Liver (tissue), 3 donors: ENCODE measurements at regions not wholly inside any gene's neighbourhood (a gene's known extent, or its start where the extent isn't known, plus 50 kb on each side); places are given as distances from the start of the nearest gene placed in this dataset.

Experiments used
- ATF3 ChIP-seq: IDR thresholded peaks from 2 replicates; pipeline ENCODE4 v1.6.1; 2016; ENCODE audit warnings: antibody characterized with exemption
- CTCF ChIP-seq: fragments of 150-350 bp; IDR thresholded peaks from 2 replicates; pipeline ENCODE4 v1.5.1; 2017; ENCODE audit warnings: improper control_type of control experiment, low read depth, low read length; ENCODE audit not compliant: missing input control
- FOXA2 ChIP-seq: IDR thresholded peaks from 2 replicates; pipeline ENCODE4 v1.6.1; 2016; ENCODE audit warnings: antibody characterized with exemption
- TAF1 ChIP-seq: conservative IDR thresholded peaks from 2 replicates; pipeline ENCODE4 v1.6.1; 2016; ENCODE audit warnings: antibody characterized with exemption, mild to moderate bottlenecking
- donor health status: healthy.
- donor health status: healthy.

GRCh38 chr2:13751955-13752354, 880.6 kb upstream of the LRATD1 start:
- TF ChIP-seq ATF3 (no peak), CTCF (no peak), TAF1 (no peak), FOXA2 (no peak)
